SKM-1 (cell line): ENCODE measurements at regions not wholly inside any gene's neighbourhood (a gene's known extent, or its start where the extent isn't known, plus 50 kb on each side); places are given as distances from the start of the nearest gene placed in this dataset.

Experiments used
- DNase-seq: peaks from one replicate; lab custom pipeline; 2025; ENCODE audit not compliant: unreplicated experiment; lab: John Stamatoyannopoulos, UW

- DNase-seq, result no peak
These were observed 124.7 kb upstream of the CTAGE1 start for GRCh38 chr18:22542406-22542835.

DNA sequence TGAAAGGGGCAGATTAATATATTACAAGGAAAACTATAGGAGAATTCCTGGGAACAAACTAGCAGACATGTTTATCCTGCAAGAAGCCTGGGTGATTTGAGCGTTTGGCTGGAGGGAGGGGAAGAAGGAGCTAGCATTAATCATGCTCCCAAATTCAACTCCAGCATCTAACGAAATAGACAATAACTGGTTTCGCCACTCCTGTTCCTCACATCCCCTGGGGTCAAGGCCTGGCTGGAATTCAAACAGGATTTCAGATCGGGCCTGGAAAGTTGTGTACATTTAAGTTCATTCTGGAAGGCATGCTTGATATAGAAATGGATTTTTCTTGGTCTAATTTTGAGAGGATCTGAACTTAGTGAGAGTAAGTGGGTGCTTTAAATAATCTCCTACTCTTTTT lies 126.1 kb upstream of the CTAGE1 start:
- no peak for DNase-seq

DNA sequence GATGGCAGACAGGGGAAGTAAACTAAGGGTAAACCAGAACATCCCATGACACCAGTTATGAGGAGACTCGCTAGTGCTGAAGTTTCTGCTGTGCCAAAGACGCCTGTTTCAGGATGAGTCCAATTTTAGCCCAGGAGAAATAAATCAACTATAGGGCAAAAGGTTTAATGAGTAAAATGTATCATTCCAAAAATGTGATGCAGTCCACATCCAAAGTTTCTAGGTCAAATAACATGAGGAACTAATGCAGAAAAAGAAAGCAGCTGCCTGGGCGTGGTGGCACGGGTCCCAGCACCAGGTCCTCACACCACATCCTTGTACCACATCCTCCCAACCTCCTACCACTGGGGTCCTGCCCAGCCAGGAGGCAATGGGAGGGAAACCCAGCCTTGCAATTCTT lies 126.9 kb upstream of the CTAGE1 start:
- DNase-seq, result no peak

- DNase-seq, result no peak
These were observed 127.5 kb upstream of the CTAGE1 start for GRCh38 chr18:22545066-22545760.

- DNase-seq, result no peak
These were observed 129.3 kb upstream of the CTAGE1 start for GRCh38 chr18:22546905-22547570.

- DNase-seq, result no peak
These were observed 130.3 kb upstream of the CTAGE1 start for GRCh38 chr18:22547807-22548561.

- DNase-seq, result no peak
These were observed 131.7 kb upstream of the CTAGE1 start for GRCh38 chr18:22549260-22549937.

DNA sequence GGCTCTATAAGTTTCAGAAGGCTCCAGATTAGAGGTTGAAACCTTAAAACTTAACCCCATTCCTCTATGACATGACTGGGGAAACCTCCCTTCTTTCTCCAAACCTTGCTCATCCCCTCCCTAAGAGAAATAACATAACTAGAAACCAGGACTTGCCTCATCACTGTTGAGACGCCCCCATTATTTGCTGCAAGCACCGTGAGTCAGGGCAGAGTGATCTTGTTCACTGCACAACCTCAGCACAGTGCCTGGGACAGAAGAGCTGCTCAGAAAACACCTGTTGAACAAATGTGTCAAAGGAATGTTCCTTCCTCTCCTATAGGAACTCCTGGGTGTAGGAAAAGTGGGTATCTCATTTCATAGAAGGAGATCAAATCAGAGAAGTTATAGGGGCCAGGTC lies 132.7 kb upstream of the CTAGE1 start:
- DNase-seq, result no peak

DNA sequence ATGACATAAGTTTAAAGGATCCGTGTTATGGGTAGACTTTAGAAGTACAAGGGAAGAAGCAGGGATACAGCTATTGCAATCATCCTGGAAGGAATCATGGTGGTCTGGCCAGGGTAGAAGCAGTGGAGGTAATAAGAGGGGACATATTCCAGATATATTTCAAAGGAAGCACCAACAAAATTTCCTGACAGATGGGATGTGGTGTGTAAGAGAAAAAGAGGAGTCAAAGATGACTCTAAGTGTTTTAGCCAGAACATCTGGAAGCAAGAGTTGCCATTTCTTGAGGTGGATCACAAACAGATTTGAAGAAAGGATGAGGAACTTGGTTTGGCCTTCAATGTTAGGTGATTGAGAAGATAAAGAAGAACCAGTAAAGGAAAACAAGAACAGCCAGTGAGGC lies 133.1 kb upstream of the CTAGE1 start:
- no peak for DNase-seq

DNA sequence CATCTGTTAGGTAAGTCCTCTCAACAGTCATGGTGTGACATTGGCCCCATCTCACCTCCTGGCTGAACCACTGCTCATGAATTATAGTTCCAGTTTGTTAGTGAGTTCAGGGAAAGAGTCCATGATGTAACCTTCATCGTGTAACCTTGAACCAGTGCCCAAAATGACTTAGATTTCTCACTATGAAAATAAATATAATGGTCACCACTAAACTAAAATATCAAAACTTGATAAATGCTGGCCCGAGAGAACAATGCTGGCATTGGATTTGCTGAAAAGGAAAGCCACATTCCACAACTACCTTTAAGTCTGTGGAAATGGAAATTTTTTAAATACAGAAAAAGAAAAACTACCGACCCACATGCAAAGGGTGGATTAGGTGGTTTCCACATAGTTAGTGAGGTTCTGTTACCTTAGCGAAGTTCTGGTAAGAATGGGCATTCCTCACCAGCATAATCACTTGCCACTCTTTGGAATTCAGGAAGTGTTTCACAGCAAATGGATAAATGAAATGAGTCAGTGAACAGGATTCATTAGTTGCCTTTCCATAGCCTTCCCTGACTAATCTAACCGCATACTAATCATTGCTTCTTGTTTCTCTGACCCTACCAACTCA lies 133.9 kb upstream of the CTAGE1 start:
- DNase-seq, result no peak

DNA sequence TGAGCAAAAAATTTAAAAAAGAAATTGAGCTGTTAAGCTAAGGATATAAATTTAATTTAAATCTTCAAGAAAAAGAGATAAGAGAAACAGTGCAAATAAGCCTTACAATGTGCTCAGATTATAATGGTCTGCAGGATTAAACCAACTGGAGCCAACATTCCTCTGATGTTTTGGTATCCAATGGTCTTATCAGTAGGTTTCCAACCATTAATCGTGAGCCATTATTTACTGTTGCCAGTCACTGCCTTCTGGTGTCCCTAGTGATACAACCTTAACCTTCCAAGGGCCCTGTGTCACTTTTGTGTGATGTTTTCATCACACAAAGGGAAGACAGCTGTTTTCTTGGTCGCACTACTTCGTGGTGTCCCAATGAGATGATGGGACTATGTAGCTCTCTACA lies 134.5 kb upstream of the CTAGE1 start:
- no peak for DNase-seq

DNA sequence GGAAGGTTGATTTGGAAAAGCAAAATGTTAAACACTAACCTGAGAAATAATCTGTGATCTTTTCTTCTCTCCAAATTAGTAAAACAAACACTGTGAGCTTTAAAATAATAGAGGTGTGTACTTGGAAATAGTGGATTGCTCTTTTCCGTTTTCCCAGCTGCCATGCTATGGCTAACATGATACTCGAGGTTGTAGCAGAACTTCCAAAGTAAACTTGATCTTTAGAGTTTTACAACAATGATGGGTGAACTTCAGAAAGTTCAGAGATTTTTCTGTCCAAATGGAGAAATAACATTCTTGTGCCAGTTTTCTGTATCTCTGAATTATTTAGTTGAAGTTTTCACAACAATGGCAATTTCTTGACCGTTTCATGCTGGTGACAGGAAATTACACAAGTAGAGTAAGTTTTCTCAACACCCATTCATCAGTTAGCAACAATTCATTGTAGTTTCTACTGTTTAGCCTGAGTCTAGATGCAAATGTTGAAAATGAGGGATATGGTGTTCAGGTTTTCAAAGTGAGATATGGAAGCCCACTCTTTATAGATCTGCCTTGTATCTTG lies 135.3 kb upstream of the CTAGE1 start:
- DNase-seq, result no peak

DNA sequence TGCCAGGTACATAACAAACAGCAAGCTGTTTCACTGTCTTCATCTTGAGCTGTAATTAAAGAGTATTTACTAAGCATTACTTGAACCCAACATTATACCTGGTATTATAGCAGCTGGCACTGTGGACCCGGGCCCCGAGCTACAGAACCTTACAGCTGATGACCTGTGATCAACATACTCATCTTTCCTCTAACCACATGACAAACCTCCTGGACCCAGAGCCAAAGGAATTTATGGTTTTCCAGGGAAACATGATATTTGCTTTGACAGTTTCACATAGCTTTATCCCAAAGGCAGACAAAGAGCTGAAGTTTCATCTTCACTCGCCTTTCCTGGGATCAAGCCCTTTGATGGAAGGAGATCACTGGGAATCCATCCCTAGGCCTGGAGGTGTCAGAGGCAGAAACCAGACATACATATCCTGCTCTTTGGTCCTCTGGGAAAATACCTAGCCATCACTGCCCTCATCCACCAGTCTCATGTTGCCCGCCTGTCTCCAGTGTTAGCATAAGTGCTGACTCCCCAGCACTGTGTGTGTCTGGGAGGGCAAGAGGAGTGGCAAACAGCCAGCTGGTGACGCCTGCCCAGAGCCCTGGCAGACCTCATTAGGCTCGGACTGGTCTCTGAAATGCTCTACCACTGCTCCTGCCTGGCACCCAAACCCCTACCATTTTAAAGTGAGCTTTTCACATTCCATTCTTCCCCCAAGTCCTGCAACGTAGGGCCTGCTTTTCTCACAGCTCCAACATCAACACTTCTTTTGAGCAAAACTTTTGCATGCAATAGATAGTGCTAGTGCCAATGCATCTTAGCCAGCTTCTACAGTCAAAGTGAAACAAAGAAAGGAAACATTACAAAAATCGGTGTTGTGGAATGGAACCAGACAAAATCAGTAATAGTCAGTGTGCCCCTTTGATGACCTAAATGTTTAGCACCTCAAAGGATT lies 138.8 kb upstream of the CTAGE1 start:
- DNase-seq, result no peak

- DNase-seq, result peak; percentile 71
These were observed 139.6 kb upstream of the CTAGE1 start for GRCh38 chr18:22557168-22557941.

- DNase-seq, result no peak
These were observed 141.2 kb upstream of the CTAGE1 start for GRCh38 chr18:22558945-22559385.

DNA sequence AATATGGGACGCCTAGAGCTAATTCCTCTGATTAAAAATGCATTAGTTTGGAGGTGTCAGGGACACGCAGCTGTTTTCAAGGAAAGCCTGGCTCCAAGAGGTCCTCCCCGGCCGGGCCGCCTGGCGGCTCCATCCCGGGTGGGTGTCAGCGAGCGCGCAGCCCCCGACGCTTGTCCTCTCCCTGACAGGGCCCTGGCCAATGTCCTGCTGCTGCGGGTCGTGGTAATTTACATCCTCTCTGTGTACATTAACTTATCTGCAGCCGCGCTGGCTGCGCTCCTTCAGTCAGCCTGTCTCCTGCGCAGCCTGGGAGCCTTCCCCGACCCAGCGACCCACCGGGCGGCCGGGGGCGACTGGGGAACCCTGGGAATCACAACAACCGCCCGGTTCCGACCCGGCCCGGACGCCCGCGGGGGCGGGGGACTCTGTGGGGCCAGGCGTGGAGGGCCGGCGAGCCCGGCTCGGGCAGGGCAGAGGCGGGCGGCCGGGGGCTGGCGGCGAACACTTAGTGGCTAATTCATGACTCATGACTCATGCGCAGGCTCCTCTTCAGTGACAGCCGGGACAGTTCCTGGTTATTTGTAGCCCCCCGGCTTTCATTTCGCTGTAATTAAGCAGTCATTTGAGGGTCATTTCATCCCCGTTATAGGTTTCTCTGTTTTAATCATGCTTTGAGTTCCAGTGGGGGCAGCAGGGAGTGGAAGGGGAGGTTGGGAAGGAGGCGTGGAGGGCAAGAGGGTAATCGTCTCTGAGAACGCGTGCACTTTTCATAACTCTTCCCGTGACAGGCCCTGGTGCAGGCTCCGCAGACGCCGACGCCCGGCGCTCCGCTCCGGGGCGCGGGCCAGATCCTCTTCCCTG lies 141.9 kb upstream of the CTAGE1 start:
- DNase-seq, result no peak

DNA sequence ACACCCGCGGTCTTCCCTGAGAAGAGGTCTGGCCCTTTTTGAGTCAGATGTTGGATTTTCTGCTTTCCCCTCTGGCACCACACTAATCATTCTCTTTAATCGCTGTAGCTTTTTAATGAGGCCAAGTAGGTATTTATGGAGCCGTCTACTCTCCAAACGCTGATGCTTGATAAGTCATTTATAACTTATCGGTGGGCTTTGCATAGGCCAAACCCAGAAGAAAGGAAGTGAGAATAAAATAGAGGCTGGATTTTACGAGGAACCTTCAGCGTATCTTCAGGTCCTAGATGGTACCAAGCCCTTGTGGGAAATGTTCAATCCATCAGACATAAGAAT lies 142.5 kb upstream of the CTAGE1 start:
- no peak for DNase-seq

DNA sequence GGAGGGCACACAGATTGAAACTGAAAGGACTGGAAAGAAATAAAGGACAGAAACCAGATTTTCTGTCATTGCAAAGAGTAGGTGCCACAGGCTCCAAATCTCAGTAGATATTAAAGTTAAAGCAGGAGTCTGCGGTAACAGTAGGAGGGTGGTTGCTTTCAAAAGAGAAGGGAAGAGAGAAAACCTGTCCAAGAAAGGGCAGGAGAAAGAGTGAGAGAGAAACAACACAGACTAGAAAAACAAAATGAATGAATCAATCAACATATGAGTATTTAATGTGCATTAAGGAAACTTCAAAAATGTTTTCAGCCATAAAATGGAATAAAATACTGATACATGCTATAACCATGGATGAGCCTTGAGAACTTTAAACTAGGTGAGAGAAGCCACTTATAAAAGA lies 143.1 kb upstream of the CTAGE1 start:
- DNase-seq, result no peak
